Glomerular visceral epithelial cell (primary cell): ENCODE measurements at regions not wholly inside any gene's neighbourhood (a gene's known extent, or its start where the extent isn't known, plus 50 kb on each side); places are given as distances from the start of the nearest gene placed in this dataset.
"Not testable (repeated sequence)": the region's sequence is repeated elsewhere in the genome, so short reads cannot be mapped to it uniquely, and the experiment has no call there.

Experiments
- DNase-seq: peaks from one replicate; pipeline ENCODE4 v3.0.0-alpha.2; 2016; ENCODE audit errors: extremely low spot score

DNA sequence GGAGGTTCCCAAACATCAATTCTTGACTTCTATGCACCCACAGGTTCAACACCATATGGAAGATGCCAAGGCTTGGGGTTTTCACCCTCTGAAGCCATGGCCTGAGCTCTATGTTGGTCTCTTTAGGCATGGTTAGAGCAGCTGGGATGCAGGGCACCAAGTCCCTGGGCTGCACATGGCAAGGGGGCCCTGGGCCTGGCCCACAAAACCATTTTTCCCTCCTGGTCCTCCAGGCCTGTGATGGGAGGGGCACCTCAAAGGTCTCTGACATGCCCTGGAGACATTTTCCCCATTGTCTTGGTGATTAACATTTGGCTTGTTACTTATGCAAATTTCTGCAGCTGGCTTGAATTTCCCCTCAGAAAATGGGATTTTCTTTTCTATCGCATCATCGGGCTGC is 480.5 kb upstream of the IRAK1BP1 start:
- not testable (repeated sequence) for DNase-seq

DNA sequence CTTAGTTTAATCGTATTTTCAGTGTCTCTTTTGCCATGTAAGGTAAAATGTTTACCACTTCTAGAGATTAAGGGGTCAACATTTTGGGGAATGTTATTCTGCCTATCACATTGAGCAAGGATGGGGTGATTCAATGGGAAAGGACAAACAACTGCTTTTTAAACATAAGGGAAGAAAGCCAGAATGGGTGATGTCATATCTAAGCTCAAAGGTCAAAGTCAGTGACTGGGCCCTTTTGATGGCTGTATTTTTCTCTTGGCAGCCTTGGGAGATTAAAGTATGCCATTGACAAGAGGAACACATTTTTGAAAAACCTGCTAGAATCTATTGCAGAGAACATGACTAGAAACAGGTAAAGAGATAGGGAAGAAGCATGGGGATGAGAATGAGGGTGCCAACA is 477.3 kb upstream of the IRAK1BP1 start:
- DNase-seq: no peak

DNA sequence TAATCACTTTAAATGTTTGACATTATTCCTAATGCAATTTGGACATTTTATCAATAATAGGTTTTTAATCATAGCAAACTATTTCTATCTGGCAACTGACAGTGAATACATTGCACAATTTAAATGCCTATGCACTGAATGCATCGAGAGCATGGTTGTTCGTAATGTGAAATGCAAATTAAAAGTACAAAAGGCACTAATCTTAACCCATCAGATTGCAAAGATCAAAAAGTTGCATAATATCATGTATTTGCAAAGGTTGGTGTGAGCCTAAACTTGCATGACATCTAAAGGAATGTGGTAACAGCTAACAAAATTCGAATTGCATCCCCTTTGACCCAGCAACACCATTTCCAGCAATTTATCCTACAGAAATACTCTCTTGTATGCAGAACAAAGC is 469.9 kb upstream of the IRAK1BP1 start:
- DNase-seq: no peak

DNA sequence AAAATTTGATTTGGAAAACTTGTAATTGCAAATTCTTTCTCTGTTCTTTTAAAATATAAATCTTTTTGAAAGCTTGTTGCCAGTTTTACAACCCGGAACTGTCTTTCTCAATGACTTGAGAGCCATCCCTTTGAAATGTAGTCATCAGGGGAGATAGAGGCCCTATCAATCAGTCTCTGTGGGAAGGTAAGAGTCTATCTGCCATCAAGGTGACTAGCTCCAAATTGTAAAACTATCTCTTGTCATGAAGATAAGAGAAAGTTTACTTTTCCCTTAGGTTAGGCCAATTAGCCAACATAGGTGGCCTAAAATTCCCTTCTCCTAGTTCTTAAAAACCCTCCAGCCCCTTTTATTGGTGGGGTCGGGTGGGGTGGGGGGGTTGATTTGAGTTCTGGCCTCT is 469.1 kb upstream of the IRAK1BP1 start:
- DNase-seq: no peak

DNA sequence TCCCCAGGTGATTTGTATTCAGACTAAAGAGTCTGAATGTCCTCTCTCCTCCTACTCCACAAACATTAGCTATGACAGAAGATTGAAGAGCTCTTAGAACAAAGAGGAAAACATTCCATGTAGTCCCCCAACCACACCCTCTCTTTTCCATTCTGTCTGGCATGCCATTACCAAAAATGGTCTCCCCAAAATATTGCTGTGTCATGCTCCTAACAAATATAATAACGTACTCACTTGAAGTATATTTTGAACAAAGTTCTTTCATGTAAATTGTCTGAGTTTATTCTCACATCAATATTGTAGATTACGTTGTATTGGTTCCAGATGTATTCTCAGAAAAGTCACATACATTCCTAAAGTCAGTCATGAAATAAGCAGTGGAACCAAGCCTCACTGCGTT is 467.3 kb upstream of the IRAK1BP1 start:
- DNase-seq: no peak

DNA sequence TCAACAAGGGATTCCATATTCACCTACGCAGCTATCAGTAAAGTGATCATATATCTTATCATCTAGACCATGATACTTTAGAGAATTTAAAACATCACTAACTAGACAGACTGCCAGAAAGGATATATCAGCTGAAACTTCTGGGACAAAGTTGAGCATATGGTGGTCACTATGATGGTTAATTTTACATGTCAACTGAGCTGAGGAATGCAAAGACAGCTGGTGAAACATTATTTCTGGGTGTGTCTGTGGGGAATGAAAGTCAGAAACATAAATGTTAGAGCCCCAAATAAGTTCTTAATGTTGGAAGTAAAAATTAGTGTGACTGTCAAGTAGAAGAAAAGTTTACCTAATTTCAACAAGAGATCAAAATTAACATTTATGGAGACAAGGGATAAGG is 440.0 kb upstream of the IRAK1BP1 start:
- no peak for DNase-seq

DNA sequence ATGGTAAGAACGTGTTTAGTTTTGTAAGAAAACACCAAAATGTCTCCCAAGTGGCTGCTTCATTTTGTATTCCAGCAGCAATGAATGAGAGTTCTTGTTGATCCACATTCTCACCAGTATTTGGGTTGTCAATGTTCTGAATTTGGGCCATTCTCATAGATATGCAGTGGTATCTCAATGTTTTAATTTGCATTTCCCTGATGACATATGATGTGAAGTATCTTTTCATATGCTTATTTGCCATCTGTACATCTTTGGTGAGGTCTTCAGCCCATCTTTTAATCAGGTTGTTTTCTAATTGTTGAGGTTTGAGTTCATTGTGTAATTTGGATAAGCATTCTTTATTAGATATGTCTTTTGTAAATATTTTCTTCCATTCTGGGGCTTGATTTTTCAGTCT is 436.8 kb upstream of the IRAK1BP1 start:
- no peak for DNase-seq

DNA sequence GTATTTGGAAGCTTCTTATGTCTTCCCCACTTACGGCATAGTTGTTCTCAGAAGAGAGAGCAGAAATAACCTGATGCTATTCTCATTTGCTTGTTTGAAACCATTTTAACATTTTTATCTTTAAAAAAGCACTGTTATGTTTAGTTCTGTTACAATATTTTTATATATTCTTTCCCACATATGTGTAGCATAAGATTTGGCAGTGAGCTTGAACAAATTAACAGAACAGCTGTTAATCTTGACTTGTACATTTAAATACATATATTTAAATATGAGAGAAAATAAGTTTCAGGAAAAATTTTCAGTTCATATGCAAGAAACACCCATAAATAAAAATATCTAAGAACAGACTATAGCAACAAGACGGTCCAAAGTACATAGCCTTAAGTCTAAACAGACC is 431.7 kb upstream of the IRAK1BP1 start:
- no peak for DNase-seq

DNA sequence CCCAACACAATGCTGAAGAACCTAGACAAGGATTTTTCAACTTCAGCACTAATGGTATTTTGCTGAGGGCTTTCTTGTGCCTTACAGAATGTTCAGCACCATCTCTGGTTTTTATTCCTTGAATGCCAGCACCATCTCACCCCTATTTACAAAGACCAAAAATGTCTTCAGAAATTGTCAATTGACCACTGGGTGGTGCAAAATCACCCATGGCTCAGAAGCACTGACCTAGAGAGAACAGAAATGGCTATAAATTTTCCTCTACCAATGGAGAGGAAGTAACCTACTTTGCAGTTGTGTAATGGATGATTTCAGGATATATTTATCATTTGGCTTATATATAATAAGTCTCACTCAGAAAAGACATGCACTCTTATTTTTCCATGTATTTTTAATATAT is 431.0 kb upstream of the IRAK1BP1 start:
- DNase-seq: peak; percentile 20

DNA sequence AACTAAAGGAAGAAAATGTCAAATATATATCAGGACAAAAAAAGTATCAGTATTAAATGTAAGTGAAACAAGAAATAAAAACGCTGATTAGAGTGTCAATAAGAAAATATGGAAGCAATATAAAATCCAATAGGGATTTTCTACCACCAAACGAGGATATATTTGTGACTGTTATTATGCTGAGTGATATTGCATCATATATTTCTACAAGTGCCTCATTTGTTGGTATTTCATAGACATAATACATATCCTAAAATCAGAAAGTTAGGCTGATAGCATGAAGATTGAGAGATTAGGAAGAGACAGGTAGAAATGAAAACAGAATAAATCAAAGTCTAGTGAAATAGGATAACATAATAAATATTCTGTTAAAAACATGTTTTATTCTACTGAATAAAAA is 429.2 kb upstream of the IRAK1BP1 start:
- no peak for DNase-seq

DNA sequence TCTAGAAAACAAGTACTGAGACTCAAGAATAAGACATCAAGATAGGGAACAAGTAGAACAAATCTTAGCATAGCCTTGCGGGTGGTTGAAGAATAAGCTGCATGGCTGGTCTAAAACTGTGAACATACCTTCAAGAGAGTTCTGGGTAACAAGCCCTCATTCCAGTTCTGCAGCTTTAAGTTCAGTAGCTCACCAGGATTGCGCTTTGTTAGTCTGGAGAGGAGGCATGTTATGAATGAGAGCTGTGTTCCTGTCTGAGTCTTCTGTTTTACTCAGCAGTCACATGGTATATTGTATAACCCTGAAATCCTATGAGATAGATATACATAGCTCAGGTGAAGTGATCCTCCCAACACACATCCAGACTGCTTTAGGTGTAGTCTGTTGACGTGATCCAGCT is 406.6 kb upstream of the IRAK1BP1 start:
- DNase-seq: no peak

DNA sequence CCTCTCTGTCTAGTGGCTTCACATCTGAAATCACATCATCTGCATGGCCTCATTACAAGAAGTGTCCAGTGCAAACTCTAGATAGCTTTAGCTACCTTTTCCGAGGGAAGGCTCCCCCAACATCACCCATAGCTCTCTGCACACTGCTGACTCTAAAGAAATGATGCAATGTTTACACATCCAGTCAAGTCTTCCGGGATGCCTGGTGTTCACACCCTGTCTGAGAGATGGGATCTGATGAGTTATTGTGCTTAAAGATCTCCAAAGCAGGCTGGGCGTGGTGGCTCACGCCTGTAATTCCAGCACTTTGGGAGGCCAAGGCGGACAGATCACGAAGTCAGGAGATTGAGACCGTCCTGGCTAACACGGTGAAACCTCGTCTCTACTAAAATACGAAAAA is 404.6 kb upstream of the IRAK1BP1 start:
- no peak for DNase-seq

DNA sequence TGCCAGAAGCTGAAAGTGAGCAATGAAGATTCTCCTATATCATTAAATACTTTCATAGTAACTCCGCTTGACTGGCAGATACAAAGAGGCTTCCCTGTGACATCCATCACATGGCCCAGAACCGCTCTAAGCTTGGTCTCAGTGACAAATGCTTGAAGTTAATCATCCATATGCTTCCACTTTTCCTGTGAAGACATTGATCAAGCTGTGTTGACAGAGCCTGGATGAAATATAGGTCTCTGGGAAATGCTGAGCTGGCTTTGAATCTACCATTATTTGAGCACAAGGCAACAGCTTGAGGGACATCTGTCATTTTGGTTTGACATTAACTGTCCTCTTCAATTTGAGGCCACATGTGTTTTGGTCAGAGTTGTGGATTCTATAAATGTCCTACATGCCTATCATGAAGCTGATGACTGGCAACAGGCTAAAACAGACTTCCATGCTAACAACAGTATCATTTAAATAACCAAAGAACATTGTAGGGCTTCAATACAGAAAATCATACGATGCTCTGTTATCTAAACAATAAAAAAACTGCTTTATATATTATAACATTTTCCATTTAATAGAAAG is 402.2 kb upstream of the IRAK1BP1 start:
- no peak for DNase-seq

DNA sequence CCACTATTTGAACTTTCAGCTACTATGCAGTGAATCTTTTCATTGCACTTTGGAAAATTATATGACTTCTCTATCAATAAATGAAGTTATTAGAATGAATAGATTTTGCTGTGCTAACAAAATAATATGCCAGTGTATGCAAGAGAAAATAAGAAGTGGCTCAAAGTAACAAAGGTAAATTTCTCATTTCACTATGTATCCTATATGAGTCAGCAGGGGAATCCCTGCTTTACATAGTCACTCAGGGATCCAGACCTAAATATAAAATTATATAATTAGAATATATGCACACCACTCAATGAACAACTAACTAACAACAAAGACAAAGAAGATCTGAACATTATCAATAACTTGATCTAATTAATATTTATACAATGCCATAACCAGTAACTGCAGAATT is 390.8 kb upstream of the IRAK1BP1 start:
- no peak for DNase-seq

DNA sequence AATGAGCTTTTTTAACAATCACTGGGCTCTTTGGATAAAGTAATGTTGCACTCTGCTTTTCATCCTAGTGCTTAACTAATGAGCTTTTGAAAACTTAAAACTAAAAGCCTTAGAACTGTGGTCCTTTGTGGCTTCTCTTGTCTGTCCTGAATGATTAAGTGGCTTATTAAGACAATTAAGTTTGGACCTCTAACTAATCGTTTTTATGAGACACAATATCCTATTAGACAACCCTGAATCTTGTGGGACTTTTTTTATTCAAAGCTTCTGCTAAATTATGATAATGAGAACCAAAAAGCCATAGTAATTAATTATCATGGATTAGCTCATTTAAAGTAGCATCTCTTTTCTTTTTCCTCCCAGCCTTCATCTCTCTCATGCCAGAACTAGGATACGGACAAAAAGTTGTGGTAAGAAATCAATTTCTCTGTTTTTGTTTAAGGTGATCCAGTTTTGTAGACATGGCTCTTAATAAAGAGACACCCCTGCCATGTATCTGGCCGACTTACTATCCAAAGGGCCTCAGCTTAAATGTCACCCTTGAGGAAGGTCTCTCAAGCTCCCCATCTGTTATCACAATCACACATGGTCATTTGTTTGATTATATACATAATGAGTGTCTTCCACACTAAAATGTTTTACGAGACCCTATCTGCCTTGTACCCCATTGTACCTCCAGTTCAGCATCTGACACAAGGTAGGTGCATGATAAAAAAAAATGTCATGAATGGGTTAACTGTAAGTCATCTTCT is 384.4 kb upstream of the IRAK1BP1 start:
- DNase-seq: no peak

DNA sequence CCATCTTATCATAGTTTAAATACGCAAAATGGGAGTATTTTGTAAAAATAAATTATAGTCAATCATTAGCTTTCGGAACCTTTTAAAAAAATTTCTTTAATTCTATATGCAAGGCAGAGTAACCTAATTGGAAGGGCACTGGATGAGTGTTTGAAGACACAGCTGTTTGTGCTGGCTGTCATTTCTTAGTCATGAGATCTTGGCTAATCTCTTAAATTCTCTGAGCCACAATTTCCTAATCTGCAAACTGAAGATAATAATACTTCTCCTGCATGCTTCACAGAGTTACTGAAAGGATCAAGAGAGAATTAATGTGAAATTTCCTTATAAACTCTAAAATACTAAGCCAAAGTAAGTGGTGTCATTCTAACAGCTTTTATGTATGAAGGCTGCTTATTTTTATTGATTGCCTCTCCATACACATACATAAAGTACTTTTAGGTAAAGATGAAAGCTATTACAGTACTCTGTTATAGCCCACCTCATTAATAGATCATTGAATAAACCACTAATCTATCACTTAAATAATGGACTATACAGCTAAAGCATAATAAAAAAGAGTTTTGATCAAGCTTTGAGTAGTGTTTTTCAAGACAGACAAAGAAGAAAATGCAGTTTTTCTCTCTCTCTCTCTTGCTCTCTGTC is 383.7 kb upstream of the IRAK1BP1 start:
- DNase-seq: no peak

DNA sequence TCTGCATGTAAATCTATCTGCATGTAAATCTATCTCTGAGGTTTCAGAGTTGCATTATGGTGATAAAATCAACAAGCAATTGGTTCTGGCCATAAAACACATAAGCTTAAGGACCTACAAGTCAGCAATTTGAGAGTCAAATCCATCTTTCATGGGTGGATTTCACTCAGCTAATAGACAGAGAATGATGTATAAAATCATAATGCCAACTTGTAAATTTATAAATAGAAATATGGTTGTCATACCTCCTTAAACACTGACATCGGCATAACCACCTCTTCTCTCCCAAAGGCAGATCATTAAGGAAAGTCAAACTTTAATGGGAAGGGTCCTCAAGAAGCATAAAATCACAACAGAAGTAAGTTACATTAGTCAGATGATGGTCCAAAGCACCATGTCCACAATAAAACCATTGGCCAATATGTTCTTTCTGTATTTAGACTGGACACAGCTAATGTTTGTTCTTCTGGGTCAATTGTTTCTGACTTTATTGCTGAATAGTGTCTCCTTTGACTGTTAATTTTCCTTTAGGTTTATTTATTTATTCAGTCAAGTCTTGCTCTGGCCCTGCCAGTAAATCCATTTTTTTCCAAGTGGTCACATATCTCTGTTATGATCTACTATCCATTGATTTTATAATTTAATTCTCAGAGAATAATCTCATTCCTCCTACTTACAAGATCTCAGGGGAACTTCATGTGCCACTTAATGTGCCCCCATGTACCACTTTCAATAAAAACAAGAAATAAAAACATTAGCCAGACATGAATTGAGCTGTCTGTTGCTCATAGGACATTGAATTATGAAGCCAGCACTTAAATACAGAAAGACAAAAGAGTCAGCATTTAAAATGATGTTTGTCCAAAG is 382.9 kb upstream of the IRAK1BP1 start:
- no peak for DNase-seq

DNA sequence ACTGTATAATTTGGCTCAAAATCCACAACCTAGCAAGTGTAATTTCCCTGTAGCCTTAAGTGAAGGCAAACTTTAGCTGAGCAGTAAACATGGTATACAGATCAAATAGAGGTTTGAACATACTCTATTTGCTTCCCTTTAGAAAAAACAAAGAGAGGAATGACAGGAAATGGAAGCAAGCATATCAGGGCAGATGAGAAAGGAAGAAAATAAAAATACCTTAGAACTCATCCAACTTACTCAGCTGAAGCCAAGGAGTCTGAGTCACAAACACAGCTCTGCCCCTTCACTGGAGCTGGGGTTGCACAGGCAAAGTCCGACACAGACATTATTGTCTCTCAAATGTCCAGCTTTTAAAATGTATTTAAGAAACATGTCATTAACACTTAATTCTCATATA is 379.9 kb upstream of the IRAK1BP1 start:
- DNase-seq: peak; percentile 3

DNA sequence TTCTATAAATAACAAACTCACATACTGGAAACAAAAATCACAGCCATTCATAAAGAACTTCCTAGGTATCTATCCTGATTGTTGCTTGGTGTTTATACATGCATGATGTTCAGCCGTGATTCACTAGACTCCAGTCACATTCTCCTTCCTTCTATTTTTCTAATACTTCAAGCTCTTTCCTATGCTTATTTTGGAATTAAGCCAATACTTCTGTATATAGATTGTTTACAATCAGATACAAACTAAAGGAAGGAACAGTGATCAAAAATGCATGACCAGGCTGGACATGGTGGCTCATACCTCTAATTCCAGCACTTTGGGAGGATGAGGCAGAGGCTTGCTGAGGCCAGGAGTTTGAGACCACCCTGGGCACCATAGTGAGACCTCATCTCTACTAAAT is 377.5 kb upstream of the IRAK1BP1 start:
- DNase-seq: no peak

DNA sequence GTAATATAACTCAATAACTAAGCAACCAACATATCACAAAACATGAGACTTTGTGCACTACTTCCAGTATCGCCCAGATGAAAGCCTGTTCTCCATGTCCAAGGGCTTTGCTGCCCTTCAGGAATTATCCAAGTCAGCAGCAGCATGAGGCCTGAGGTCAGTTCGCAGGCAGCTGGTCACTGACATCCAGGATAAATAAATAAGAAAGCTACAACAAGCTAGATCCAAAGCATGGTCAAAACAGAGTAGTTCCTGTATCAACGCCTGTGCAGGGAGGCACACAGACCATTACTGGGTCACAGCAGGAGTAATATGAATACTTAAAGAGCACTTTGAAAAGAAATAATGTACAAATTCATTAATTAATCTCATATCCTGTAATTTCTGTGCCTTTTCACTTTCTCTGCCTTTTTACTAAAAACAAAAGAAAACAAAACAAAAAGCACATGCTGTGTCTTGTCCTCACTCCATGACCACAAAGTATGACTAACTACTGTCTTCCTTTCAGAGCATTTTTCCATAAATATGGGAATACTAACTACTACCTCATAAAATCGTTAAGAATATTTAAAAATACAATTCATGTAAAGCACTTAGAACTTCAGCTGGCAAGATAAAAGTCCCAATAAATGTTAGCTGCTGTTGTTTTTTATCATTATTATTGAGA is 374.9 kb upstream of the IRAK1BP1 start:
- DNase-seq: peak; percentile 3

DNA sequence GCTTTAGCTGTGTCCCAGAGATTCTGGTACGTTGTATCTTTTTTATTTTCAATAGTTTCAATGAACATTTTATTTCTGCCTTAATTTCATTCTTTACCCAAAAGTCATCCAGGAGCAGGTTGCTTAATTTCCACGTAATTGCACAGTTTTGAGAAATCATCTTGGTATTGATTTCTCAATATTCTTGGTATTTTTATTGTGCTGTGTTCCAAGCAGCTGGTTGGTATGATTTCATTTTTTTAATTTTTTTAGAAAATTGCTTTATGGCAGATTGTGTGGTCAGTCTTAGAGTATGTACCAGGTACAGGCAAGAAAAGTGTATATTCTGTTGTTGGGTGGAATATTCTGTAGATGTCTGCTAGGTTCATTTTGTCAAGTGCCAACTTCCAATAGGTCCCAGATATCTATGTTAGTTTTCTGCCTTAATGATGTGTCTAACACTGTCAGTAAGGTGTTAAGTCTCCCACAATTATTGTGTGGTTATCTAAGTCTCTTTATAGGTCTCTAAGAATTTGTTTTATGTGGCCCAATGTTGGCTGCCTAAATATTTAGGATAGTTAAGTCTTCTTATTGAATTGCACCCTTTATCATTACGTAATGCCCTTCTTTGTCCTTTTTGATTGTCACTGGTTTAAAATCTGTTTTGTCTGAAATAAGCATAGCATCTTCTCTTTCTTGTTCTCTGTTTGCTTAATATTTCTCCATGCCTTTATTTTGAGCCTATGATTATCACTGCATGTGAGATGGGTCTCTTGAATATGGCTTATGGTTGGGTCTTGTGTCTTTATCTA is 366.9 kb upstream of the IRAK1BP1 start:
- no peak for DNase-seq
